Activated T-cell treated with anti-CD3 and anti-CD28 coated beads, Interleukin-2, amount 50 U/mL, for 4 hours (primary cell): ENCODE measurements at regions not wholly inside any gene's neighbourhood (a gene's known extent, or its start where the extent isn't known, plus 50 kb on each side); places are given as distances from the start of the nearest gene placed in this dataset.
"Not testable (repeated sequence)": the region's sequence is repeated elsewhere in the genome, so short reads cannot be mapped to it uniquely, and the experiment has no call there.

Experiments used
- ATAC-seq, 2 donors: fragments of 200-7000 bp; cut with Tn5 transposase; one replicate each; pipeline ENCODE4 v1.10.0; 2021
- DNase-seq: peaks from one replicate; pipeline ENCODE4 v3.0.0-alpha.2; 2020
- H3K27me3 Mint-ChIP-seq: one replicate; pipeline ENCODE4 v1.8.0; 2021; ENCODE audit warnings: low read depth, mixed read lengths
- H3K36me3 Mint-ChIP-seq: one replicate; pipeline ENCODE4 v1.8.0; 2022; ENCODE audit warnings: mixed read lengths; ENCODE audit not compliant: insufficient read depth
- H3K4me1 Mint-ChIP-seq: one replicate; pipeline ENCODE4 v1.8.0; 2021; ENCODE audit warnings: low read depth, mixed read lengths
- H3K4me3 Mint-ChIP-seq: one replicate; pipeline ENCODE4 v1.8.0; 2021; ENCODE audit warnings: mild to moderate bottlenecking, moderate library complexity, mixed read lengths
- H3K9me3 Mint-ChIP-seq: one replicate; pipeline ENCODE4 v1.8.0; 2021; ENCODE audit warnings: mixed read lengths

DNA sequence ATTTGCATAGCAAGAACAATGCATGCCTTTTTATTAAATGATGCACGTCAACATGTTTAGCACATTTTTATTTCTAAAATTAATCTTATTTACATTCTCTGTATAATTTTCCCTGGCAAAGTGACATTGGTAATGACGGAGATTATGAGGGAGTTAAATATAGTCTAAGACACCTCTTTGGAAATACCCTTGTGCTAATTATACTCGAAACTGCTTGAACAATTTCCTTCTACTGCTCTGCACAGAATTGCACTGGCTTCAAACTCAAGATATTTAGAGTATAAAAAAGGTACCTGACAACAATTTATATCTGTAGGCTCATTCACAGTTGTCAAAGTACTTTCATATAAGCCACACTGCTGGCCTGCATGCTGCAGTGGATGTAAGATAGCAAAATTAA lies 602.7 kb downstream of the NXPH1 start:
- Mint-ChIP-seq H3K27me3 (no peaks in the 10 kb centered on the region), H3K4me3 (no peak overlapping the region), H3K9me3 (no peaks in the 10 kb centered on the region), H3K36me3 (no peaks in the 10 kb centered on the region), H3K4me1 (no peaks in the 10 kb centered on the region)
- no peak for DNase-seq
- no peak for ATAC-seq

DNA sequence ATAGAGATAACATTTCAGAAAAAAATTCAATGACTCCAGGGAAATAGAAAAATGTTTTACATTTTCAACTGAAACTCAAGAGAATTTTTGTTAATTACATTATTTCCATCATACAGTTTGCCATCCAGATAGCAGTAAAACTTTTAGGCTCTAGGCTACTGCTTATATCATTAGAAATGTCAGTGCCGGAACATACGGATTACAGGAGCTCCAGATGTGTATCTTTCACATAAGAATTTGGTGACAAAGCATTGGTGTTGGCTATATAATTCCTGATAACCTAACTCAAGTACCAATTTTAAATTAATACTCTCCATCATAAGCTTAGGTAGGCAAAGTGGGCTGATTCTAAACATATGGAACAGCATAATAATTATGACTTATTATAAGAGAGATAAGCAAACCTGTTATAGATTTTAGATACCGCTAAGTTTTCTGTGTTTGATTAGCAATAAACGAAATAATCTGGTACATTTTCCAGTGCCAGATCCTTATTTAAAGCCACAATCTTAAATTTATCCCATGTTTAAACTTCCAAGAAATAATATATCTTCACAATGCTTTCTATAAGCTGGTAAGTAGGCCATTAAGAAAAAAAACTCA lies 637.9 kb downstream of the NXPH1 start:
- Mint-ChIP-seq H3K36me3 (no peaks in the 10 kb centered on the region), H3K9me3 (peaks cover 24% of the 10 kb centered on the region), H3K27me3 (no peaks in the 10 kb centered on the region)

DNA sequence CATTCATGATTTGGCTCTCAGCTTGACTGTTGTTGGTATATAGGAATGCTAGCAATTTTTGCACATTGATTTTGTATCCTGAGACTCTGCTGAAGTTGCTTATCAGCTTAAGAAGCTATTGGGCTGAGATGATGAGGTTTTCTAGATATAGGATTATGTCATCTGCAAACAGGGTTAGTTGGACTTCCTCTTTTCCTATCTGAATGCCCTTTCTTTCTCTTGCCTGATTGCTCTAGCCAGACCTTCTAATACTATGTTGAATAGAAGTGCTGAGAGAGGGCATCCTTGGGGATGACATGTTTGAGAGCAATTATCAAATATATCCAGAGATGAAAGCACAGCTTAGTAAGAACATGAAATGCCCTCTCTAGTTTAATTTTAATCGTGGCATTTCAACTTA lies 642.4 kb downstream of the NXPH1 start:
- peaks cover 22% of the 10 kb centered on the region for H3K9me3 Mint-ChIP-seq
- not testable (repeated sequence) for ATAC-seq, H3K4me1 Mint-ChIP-seq, H3K4me3 Mint-ChIP-seq, DNase-seq, H3K27me3 Mint-ChIP-seq, H3K36me3 Mint-ChIP-seq

More for the DNA sequence above, 637.9 kb downstream of the NXPH1 start:
- DNase-seq (no peak), ATAC-seq (no peak)
- Mint-ChIP-seq H3K4me1 (no peaks in the 10 kb centered on the region), H3K4me3 (no peak overlapping the region)

DNA sequence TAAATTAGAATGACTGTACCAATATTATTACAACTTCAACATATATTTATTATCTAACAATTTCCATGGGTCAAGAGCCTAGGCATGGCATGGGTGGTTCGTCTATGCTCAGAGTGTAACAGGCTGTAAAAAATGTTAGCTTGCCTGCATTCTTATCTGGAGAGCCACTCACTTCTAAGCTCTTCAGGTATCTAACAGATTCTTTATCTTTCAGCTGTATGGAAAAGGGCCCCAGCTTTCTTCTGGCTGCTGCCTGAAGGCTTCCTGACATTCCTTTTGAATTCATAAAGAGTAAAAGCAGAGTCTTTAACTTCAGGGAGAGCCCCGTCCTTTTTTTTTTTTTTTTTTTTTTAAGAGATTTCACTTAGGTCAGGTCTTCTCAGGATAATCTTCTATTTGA lies 648.8 kb downstream of the NXPH1 start:
- H3K27me3 Mint-ChIP-seq, result no peaks in the 10 kb centered on the region
- no peaks in the 10 kb centered on the region for H3K4me1 Mint-ChIP-seq
- no peak overlapping the region for H3K4me3 Mint-ChIP-seq
- ATAC-seq (no peak), DNase-seq (no peak)
- H3K36me3 Mint-ChIP-seq, result no peaks in the 10 kb centered on the region
- H3K9me3 Mint-ChIP-seq, result peaks cover 14% of the 10 kb centered on the region

DNA sequence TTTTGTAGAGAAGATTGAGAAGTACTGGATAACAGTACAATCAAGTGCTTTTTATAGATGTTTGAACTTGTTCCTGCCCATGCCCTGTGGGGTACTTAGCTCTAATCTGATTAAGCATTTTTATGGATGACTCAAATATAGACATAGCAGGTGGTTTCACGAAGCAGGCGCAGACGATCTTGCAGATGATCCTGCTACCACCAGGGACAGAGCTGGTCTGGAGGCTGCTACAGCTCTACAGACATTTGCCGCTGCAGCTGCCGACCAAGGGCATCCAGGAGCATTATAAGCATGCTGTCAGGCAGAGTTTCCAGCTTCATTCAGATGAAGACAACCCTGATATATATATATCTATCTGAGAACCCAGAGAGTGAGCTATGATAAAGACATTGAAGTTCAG lies 650.4 kb downstream of the NXPH1 start:
- Mint-ChIP-seq H3K4me1 (no peaks in the 10 kb centered on the region), H3K4me3 (no peak overlapping the region), H3K36me3 (no peaks in the 10 kb centered on the region), H3K9me3 (peaks cover 10% of the 10 kb centered on the region), H3K27me3 (no peaks in the 10 kb centered on the region)
- ATAC-seq, result no peak
- no peak for DNase-seq

DNA sequence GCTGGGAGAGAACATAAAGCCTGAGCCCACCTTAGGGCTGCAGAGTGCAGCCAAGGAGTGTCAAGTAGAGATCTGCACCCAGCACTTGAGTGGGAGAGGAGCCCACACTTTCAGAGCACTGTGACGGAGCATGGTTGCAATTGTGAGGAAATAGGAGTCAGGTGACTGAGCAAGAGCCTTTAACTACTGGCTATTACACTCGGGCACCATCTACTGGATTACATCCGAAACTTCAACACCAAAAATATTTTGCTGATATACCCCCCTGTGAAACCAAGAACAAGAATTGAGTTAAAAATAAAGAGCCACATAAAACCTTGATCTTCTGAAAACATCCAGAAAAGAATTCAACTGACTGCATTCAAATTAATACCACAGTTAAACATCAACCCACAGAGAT lies 657.9 kb downstream of the NXPH1 start:
- peaks cover 10% of the 10 kb centered on the region for H3K9me3 Mint-ChIP-seq

DNA sequence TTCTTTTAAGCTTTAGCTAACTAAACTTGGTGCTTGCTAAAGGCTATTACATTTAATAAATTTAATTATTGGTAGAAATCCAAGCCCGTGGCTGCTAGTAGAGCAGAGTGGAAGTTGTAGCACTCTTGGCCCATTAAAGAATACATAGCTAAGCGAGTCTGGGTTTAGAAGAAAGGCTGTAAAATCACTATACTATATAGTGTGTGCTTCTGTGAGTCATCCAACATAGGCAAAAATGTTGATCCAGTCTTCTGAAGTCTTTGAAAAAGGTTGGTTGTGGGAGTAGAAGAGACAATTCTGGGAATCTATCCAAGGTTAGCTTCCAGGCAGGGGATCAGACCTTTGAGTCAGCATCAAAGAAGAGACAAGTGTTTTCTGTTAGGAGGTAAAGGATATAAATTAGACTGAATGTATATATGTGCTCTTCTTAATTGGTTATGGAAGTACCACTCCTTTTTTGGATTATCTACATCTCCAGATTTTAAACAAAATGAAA lies 664.2 kb downstream of the NXPH1 start:
- H3K4me3 Mint-ChIP-seq, result no peak overlapping the region
- no peak for DNase-seq
- H3K4me1 Mint-ChIP-seq, result no peaks in the 10 kb centered on the region
- H3K36me3 Mint-ChIP-seq, result no peaks in the 10 kb centered on the region
- peaks cover 16% of the 10 kb centered on the region for H3K9me3 Mint-ChIP-seq
- H3K27me3 Mint-ChIP-seq, result no peaks in the 10 kb centered on the region
- no peak for ATAC-seq

More for the DNA sequence above, 657.9 kb downstream of the NXPH1 start:
- Mint-ChIP-seq H3K27me3 (no peaks in the 10 kb centered on the region), H3K4me1 (no peaks in the 10 kb centered on the region), H3K36me3 (no peaks in the 10 kb centered on the region), H3K4me3 (no peak overlapping the region)
- ATAC-seq (no peak), DNase-seq (no peak)

DNA sequence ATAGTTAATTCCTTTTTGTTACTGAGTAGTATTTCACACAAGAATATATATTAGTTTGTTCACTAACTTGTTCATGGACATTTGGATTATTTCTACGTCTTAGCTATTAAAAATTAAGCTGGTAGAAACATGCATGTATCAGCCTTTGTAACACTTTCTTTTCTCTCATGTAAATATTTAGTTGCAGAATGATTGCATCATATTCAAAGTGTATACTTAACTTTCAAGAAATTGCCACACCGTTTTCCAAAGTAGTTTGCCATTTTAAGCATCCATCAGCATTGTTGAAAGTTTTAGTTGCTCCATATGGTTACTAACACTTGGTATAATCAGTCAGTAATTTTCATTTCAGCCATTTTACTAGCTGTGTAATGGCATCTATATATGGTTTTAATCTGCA lies 666.9 kb downstream of the NXPH1 start:
- DNase-seq, result no peak
- Mint-ChIP-seq H3K36me3 (no peaks in the 10 kb centered on the region), H3K27me3 (no peaks in the 10 kb centered on the region), H3K9me3 (peaks cover 12% of the 10 kb centered on the region), H3K4me3 (no peak overlapping the region), H3K4me1 (no peaks in the 10 kb centered on the region)
- ATAC-seq, result no peak

DNA sequence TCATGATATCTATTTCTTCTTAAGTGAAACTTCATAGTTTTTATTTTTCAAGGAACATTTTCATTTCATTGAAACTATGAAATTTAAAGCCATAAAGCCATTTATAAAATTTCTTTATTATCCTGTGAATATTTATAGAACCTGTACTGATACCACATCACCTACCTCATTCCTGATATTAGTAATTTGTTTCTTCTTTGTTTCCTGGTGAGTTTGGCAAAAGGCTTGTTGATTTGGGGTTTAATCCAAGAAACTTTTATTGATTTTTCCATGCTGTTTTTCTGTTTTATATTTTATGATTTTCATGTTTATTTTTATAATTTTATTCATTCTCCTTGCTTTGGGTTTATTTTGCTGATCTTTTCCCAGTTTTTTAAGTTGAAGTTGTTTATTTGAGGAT lies 669.4 kb downstream of the NXPH1 start:
- ATAC-seq (no peak), DNase-seq (no peak)
- Mint-ChIP-seq H3K9me3 (peaks cover 13% of the 10 kb centered on the region), H3K27me3 (no peaks in the 10 kb centered on the region), H3K4me1 (no peaks in the 10 kb centered on the region), H3K4me3 (no peak overlapping the region), H3K36me3 (no peaks in the 10 kb centered on the region)

DNA sequence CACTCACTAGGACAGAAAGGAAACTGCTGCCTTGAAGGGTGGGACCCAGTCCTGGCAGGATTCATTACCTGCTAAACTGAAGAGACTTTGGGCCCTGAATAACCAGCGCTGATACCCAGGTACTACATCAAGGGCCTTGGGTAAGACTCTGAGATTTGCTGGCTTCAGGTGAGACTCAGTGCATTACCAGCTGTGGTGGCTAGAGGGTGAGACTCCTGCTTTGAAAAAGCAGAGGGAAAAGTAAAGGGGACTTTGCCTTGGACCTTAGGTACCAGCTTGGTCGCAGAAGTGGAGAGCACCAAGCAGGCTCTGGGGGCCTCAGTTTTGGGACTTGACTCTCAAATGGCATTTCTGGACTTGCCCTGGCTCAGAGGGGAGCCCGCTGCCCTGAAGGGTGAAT lies 673.3 kb downstream of the NXPH1 start:
- peaks cover 27% of the 10 kb centered on the region for H3K9me3 Mint-ChIP-seq
- H3K27me3 Mint-ChIP-seq, result no peaks in the 10 kb centered on the region
- H3K4me3 Mint-ChIP-seq, result no peak overlapping the region
- H3K36me3 Mint-ChIP-seq, result no peaks in the 10 kb centered on the region
- ATAC-seq (no peak), DNase-seq (no peak)
- H3K4me1 Mint-ChIP-seq, result no peaks in the 10 kb centered on the region

DNA sequence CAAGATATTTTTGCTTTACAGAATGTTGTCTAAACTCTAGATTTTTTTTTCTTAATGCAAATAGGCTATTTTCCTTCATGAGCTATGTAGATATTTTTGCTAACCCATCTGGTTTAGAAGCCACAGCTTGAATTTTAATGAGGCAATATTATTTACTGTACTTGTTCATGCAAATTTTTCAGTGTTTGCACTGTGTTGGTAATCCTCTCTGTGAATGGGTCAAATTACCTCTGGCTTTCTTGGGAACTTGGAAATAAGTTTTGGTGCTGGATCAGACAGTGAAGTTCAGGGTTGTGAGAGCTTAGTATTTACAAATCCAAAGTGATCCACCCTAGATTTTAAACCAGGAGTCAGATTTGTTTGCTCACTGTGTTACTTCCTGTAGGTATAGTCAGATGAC lies 686.9 kb downstream of the NXPH1 start:
- Mint-ChIP-seq H3K4me1 (no peaks in the 10 kb centered on the region), H3K27me3 (no peaks in the 10 kb centered on the region), H3K36me3 (no peaks in the 10 kb centered on the region), H3K4me3 (no peak overlapping the region), H3K9me3 (peaks cover 4% of the 10 kb centered on the region)
- no peak for DNase-seq
- ATAC-seq, result no peak

DNA sequence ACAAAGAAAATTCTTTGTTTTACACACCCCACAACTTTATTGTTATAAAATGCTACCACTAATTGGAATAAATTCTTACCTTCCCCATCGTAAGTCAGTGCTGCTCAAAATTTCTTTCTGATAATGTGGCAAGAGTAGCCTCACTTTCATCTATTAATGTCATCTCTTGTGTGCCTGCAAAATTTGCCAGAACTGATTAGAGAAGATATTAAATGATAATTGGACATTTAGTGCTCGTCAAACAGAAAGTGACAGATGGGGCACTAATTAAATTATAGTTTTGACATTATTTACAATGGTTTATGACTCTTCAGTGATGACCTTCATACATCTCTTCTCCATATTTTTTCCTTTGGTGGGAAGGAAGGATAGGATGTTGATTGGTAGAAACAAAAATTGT lies 690.9 kb downstream of the NXPH1 start:
- Mint-ChIP-seq H3K27me3 (no peaks in the 10 kb centered on the region), H3K4me3 (no peak overlapping the region), H3K36me3 (no peaks in the 10 kb centered on the region), H3K4me1 (no peaks in the 10 kb centered on the region), H3K9me3 (peaks cover 9% of the 10 kb centered on the region)
- DNase-seq (no peak), ATAC-seq (no peak)

DNA sequence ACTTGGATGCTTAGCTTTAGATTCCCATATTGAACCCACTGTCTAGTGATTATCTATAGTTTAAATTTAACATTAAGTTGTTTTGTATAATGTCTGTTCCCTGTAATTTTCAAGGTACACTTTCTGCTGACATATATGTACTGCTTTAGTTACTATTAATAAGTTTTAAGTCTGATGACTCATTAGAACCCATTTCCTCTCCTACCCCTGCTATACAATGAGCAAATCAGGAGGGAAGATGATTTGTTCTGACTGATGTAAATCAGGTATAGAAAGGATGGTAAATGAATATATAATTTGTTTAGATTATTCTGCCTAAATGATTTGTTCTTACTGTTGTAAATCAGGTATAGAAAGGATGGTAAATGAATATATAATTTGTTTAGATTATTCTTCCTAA lies 691.8 kb downstream of the NXPH1 start:
- DNase-seq (no peak), ATAC-seq (no peak)
- H3K27me3 Mint-ChIP-seq, result no peaks in the 10 kb centered on the region
- peaks cover 9% of the 10 kb centered on the region for H3K9me3 Mint-ChIP-seq
- H3K4me3 Mint-ChIP-seq, result no peak overlapping the region
- H3K4me1 Mint-ChIP-seq, result no peaks in the 10 kb centered on the region
- H3K36me3 Mint-ChIP-seq, result no peaks in the 10 kb centered on the region

DNA sequence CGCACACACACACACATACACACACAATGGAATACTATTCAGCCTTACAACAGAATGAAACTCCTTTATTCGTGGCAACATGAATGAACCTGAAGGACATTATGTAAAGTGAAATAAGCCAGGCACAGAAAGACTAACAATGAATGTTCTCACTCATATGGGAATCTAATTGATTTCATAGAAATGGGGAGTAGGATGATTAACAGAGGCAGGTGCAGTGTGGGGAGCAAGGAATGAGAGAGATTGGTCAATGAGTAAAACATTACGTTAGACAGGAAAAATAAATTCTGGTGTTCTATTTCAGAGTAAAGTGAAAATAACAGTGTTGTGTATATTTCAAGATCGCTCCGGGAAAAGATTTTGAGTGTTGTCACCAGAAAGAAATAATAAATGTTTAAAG lies 694.5 kb downstream of the NXPH1 start:
- no peaks in the 10 kb centered on the region for H3K27me3 Mint-ChIP-seq
- peaks cover 13% of the 10 kb centered on the region for H3K9me3 Mint-ChIP-seq
- no peak for ATAC-seq
- no peak for DNase-seq
- no peaks in the 10 kb centered on the region for H3K36me3 Mint-ChIP-seq
- no peak overlapping the region for H3K4me3 Mint-ChIP-seq
- no peaks in the 10 kb centered on the region for H3K4me1 Mint-ChIP-seq

DNA sequence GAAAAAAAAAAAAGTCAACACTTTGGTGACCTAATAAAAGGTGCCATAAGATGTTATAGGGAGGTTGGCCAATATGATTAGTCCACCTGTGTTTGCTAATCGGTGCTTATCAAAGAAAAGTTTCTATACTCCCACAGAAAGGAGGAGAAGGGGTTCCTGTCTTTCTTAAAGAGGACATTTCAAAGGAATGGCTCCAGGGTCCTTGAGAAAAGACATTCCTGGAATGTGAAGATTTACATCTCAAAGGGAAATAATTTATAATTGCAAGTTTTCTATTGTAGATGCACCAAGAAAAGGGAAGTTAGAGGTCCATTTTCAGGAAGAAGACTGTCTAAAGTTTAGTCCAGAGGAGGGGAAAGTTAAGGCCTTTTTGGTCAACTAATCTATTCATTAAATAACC lies 715.3 kb downstream of the NXPH1 start:
- Mint-ChIP-seq H3K9me3 (peaks cover 6% of the 10 kb centered on the region), H3K4me1 (no peaks in the 10 kb centered on the region), H3K36me3 (no peaks in the 10 kb centered on the region), H3K4me3 (no peak overlapping the region), H3K27me3 (no peaks in the 10 kb centered on the region)
- no peak for ATAC-seq
- DNase-seq, result no peak
